CD4-positive, alpha-beta T cell (primary cell): ENCODE measurements at regions not wholly inside any gene's neighbourhood (a gene's known extent, or its start where the extent isn't known, plus 50 kb on each side); places are given as distances from the start of the nearest gene placed in this dataset.

Source experiments
- ATAC-seq: fragments of 200-7000 bp; cut with Tn5 transposase; one replicate; pipeline ENCODE4 v1.10.0; 2022; ENCODE audit warnings: mild to moderate bottlenecking; ENCODE audit not compliant: poor library complexity
- CTCF ChIA-PET: fragments of 350-600 bp; sonication (Branson Sonifier 250); formaldehyde crosslinking; loops from one replicate; lab custom pipeline; 2021; ENCODE audit warnings: antibody characterized with exemption, inconsistent platforms; lab: Charles Lee
- POLR2A ChIA-PET: fragments of 350-600 bp; sonication (Branson Sonifier 250); formaldehyde crosslinking; loops from one replicate; lab custom pipeline; 2021; ENCODE audit warnings: antibody characterized with exemption, inconsistent platforms; lab: Charles Lee
- DNase-seq, 14 experiments: peaks; one replicate each; pipeline ENCODE4 v3.0.0-alpha.2; 2013 to 2020; ENCODE audit warnings: mixed read lengths in 2 of 14
- H3K27ac ChIP-seq, 2 donors: one replicate each; pipeline versions ENCODE4 v1.5.1 to v1.7.0; 2013; ENCODE audit warnings: low read length in 2 of 2, low read depth in 1 of 2, mild to moderate bottlenecking in 1 of 2
- H3K27me3 ChIP-seq, 2 experiments: 1 replicate in 1 of 2; 2 replicates in 1 of 2; pipeline versions ENCODE4 v1.6.1 to v1.7.0; 2013; ENCODE audit warnings: low read length in 2 of 2, control low read depth in 1 of 2, mild to moderate bottlenecking in 1 of 2, moderate library complexity in 1 of 2; ENCODE audit not compliant: insufficient read depth in 2 of 2, control insufficient read depth in 1 of 2
- H3K36me3 ChIP-seq: one replicate; pipeline ENCODE4 v1.6.1; 2013; ENCODE audit warnings: low read length, control low read depth; ENCODE audit not compliant: insufficient read depth
- H3K4me1 ChIP-seq: one replicate; pipeline ENCODE4 v1.6.1; 2013; ENCODE audit warnings: low read length, control low read depth; ENCODE audit not compliant: insufficient read depth
- H3K4me3 ChIP-seq: one replicate; pipeline ENCODE4 v1.5.1; 2013; ENCODE audit warnings: mild to moderate bottlenecking, low read length, moderate library complexity
- H3K9me3 ChIP-seq, 2 experiments: 1 replicate in 1 of 2; 2 replicates in 1 of 2; pipeline versions ENCODE4 v1.6.1 to v1.7.0; 2013; ENCODE audit warnings: low read length in 2 of 2, mild to moderate bottlenecking in 2 of 2, control low read depth in 1 of 2, moderate library complexity in 1 of 2; ENCODE audit not compliant: control insufficient read depth in 1 of 2, insufficient read depth in 1 of 2
- H3K27ac Mint-ChIP-seq: one replicate; pipeline ENCODE4 v1.8.0; 2020; ENCODE audit warnings: mixed read lengths
- H3K27me3 Mint-ChIP-seq: one replicate; pipeline ENCODE4 v1.8.0; 2021; ENCODE audit warnings: mixed read lengths
- H3K36me3 Mint-ChIP-seq: one replicate; pipeline ENCODE4 v1.8.0; 2021; ENCODE audit warnings: low read depth, mixed read lengths
- H3K4me1 Mint-ChIP-seq: one replicate; pipeline ENCODE4 v1.8.0; 2021; ENCODE audit warnings: low read depth, mixed read lengths
- H3K4me3 Mint-ChIP-seq: one replicate; pipeline ENCODE4 v1.8.0; 2020; ENCODE audit warnings: mild to moderate bottlenecking, mixed read lengths
- H3K9me3 Mint-ChIP-seq: one replicate; pipeline ENCODE4 v1.8.0; 2020; ENCODE audit warnings: mixed read lengths
- CTCF ChIP-seq: fragments of 200-600 bp; IDR thresholded peaks from one replicate; pipeline ENCODE4 v1.8.0; 2022; ENCODE audit warnings: antibody characterized with exemption, mild to moderate bottlenecking
- intact Hi-C, 2 experiments: fragments of 100-400 bp; cut with DNase I in 1 of 2; cut with micrococcal nuclease in 1 of 2; formaldehyde crosslinking; loops; one replicate each; pipeline versions ENCODE4 v1.15.1 to v1.9.0; 2023 to 2025; cut with DNase I, micrococcal nuclease

- no peaks in the 10 kb centered on the region for H3K36me3 ChIP-seq
- no peak for ATAC-seq
- H3K9me3 ChIP-seq = no peaks in the 10 kb centered on the region
- no peaks in the 10 kb centered on the region for H3K4me1 ChIP-seq
- no peaks in the 10 kb centered on the region for H3K4me1 Mint-ChIP-seq
- H3K4me3 Mint-ChIP-seq = no peak overlapping the region
- no peaks in the 10 kb centered on the region for H3K36me3 Mint-ChIP-seq
- no peak overlapping the region for H3K27ac ChIP-seq
- ChIA-PET CTCF (no interaction called here), POLR2A (no interaction called here)
- H3K9me3 Mint-ChIP-seq = no peaks in the 10 kb centered on the region
- no peaks in the 10 kb centered on the region for H3K27me3 ChIP-seq
- no peak overlapping the region for H3K27ac Mint-ChIP-seq
- no peak for DNase-seq
- no peak for TF ChIP-seq CTCF
- intact Hi-C loops = no loop called here
- no peaks in the 10 kb centered on the region for H3K27me3 Mint-ChIP-seq
- no peak overlapping the region for H3K4me3 ChIP-seq
These were observed 81.6 kb downstream of the SLC5A7 start for GRCh38 chr2:108067820-108068405.

GRCh38 chr2:108069515-108070310, 83.4 kb downstream of the SLC5A7 start:
- TF ChIP-seq CTCF = no peak
- Mint-ChIP-seq H3K4me3 (no peak overlapping the region), H3K36me3 (no peaks in the 10 kb centered on the region), H3K27ac (no peak overlapping the region), H3K4me1 (no peaks in the 10 kb centered on the region), H3K9me3 (no peaks in the 10 kb centered on the region), H3K27me3 (no peaks in the 10 kb centered on the region)
- no peak overlapping the region for H3K4me3 ChIP-seq
- no peak for ATAC-seq
- no peaks in the 10 kb centered on the region for H3K27me3 ChIP-seq
- H3K27ac ChIP-seq = no peak overlapping the region
- ChIA-PET POLR2A (no interaction called here), CTCF (no interaction called here)
- no peaks in the 10 kb centered on the region for H3K36me3 ChIP-seq
- no peaks in the 10 kb centered on the region for H3K4me1 ChIP-seq
- DNase-seq = no peak
- intact Hi-C loops = no loop called here
- H3K9me3 ChIP-seq = no peaks in the 10 kb centered on the region

- H3K9me3 Mint-ChIP-seq = no peaks in the 10 kb centered on the region
- H3K9me3 ChIP-seq = no peaks in the 10 kb centered on the region
- H3K36me3 Mint-ChIP-seq = no peaks in the 10 kb centered on the region
- H3K4me3 Mint-ChIP-seq = no peak overlapping the region
- H3K27me3 Mint-ChIP-seq = no peaks in the 10 kb centered on the region
- H3K4me1 Mint-ChIP-seq = no peaks in the 10 kb centered on the region
- no peak overlapping the region for H3K27ac Mint-ChIP-seq
- no peak for TF ChIP-seq CTCF
- H3K27ac ChIP-seq = no peak overlapping the region
- POLR2A ChIA-PET = no interaction called here
- intact Hi-C loops = no loop called here
- H3K36me3 ChIP-seq = no peaks in the 10 kb centered on the region
- no peak overlapping the region for H3K4me3 ChIP-seq
- H3K27me3 ChIP-seq = no peaks in the 10 kb centered on the region
- CTCF ChIA-PET = no interaction called here
- ATAC-seq = no peak
- no peak for DNase-seq
- no peaks in the 10 kb centered on the region for H3K4me1 ChIP-seq
These were observed 87.2 kb downstream of the SLC5A7 start for GRCh38 chr2:108073415-108074072.
